Omental fat pad (tissue), 3 donors: ENCODE measurements at regions not wholly inside any gene's neighbourhood (a gene's known extent, or its start where the extent isn't known, plus 50 kb on each side); places are given as distances from the start of the nearest gene placed in this dataset.
"Not testable (repeated sequence)": the region's sequence is repeated elsewhere in the genome, so short reads cannot be mapped to it uniquely, and the experiment has no call there.

ENCODE experiments used
- ATAC-seq: fragments of 150-250 bp; one replicate; pipeline ENCODE4 v1.9.1; 2016; ENCODE audit warnings: mild to moderate bottlenecking, moderate library complexity; ENCODE audit not compliant: low FRiP score
- DNase-seq: peaks from one replicate; pipeline ENCODE4 v3.0.0-alpha.2; 2019; ENCODE audit warnings: low spot score
- CTCF ChIP-seq, 3 donors: fragments of 450-650 bp; IDR thresholded peaks; one replicate each; pipeline ENCODE4 v1.5.1; 2016 to 2017; ENCODE audit warnings: antibody characterized with exemption in 3 of 3, mild to moderate bottlenecking in 3 of 3, moderate library complexity in 2 of 3

GRCh38 chr13:22871231-22871630 lies 309.5 kb upstream of the SGCG start:
- ATAC-seq: no peak
- DNase-seq: no peak
- no peak for TF ChIP-seq CTCF (IDR thresholded peaks at IDR 0.05)

GRCh38 chr13:22874839-22875238 lies 305.9 kb upstream of the SGCG start:
- TF ChIP-seq CTCF (IDR thresholded peaks at IDR 0.05): no peak
- no peak for DNase-seq
- no peak for ATAC-seq

GRCh38 chr13:22877421-22877820 lies 303.4 kb upstream of the SGCG start:
- ATAC-seq (no peak), DNase-seq (no peak)
- no peak for TF ChIP-seq CTCF (IDR thresholded peaks at IDR 0.05)

- no peak for TF ChIP-seq CTCF (IDR thresholded peaks at IDR 0.05)
- no peak for DNase-seq
- no peak for ATAC-seq
These were observed 299.7 kb upstream of the SGCG start for GRCh38 chr13:22880741-22881720.

GRCh38 chr13:22881721-22882608 lies 298.8 kb upstream of the SGCG start:
- not testable (repeated sequence) for DNase-seq, ATAC-seq

- DNase-seq (no peak), ATAC-seq (no peak)
- no peak for TF ChIP-seq CTCF (IDR thresholded peaks at IDR 0.05)
These were observed 297.4 kb upstream of the SGCG start for GRCh38 chr13:22883262-22883840.

GRCh38 chr13:22883956-22884355 lies 296.8 kb upstream of the SGCG start:
- no peak for TF ChIP-seq CTCF (IDR thresholded peaks at IDR 0.05)
- ATAC-seq (no peak), DNase-seq (no peak)

GRCh38 chr13:22886061-22886460 lies 294.7 kb upstream of the SGCG start:
- DNase-seq, ATAC-seq: not testable (repeated sequence)

GRCh38 chr13:22889376-22889775 lies 291.4 kb upstream of the SGCG start:
- not testable (repeated sequence) for DNase-seq, ATAC-seq
